Inflammatory macrophage treated with lipopolysaccharide for 1 hour (primary cell): ENCODE measurements at regions not wholly inside any gene's neighbourhood (a gene's known extent, or its start where the extent isn't known, plus 50 kb on each side); places are given as distances from the start of the nearest gene placed in this dataset.

Experiments used
- DNase-seq, 2 donors: peaks; one replicate each; pipeline ENCODE4 v3.0.0-alpha.2; 2020 to 2022

GRCh38 chr18:78587626-78588600 lies 391.7 kb upstream of the SALL3 start:
- DNase-seq, result no peak

GRCh38 chr18:78589916-78590437 lies 389.6 kb upstream of the SALL3 start:
- DNase-seq, result no peak

- DNase-seq, result no peak
These were observed 384.2 kb upstream of the SALL3 start for GRCh38 chr18:78595453-78595852.

DNA sequence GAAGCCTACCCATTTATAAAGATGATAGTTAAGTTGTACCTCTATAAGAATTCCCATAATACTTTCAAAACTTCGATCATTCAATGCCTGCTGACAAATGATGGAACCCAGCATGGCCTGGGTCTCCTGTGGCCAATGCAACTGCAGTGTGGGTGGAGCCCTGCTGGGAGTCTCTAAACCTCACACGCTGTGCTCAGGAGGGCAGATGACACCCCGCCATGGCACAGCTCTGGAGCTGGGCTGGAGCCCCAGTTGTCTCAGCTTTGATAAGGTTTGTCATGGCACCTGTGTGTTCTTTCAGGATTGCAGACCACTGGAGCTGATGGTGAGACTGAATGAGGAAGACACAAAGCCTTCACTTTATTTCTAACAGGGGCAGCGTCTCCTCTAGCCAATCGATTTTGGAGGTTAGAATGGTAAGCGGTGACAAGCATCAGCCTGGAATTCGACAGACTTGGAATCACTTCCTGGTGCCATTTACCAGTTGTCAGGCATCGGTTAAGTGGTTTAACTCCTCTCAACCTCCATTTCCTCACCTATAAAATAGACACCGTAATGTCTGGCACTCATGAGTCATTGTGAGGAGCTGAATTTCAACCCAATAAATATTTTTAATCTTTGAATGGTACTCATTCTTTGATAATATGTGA lies 383.6 kb upstream of the SALL3 start:
- DNase-seq, result no peak

- DNase-seq, result no peak
These were observed 382.7 kb upstream of the SALL3 start for GRCh38 chr18:78596794-78597345.

- DNase-seq, result no peak
These were observed 378.3 kb upstream of the SALL3 start for GRCh38 chr18:78601349-78601748.

DNA sequence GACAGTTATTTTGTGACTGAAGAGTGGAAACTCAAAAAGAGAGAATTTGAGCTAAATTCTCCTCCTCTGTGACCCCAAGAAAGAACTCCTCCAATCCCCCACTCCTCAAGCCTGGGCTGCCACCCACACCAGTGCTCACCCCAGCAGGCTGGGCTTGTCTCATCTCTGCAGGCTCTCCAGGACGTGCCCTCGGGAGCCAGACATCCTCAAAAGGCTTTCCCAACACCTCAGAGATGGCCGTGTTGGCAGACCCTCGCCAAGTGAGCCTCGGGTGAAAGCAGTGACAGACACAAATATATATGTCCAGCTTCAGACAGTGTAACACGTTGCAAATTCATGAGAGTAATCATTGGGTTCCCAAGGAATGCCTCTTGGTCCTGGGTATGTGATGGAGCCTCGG lies 377.7 kb upstream of the SALL3 start:
- no peak for DNase-seq

DNA sequence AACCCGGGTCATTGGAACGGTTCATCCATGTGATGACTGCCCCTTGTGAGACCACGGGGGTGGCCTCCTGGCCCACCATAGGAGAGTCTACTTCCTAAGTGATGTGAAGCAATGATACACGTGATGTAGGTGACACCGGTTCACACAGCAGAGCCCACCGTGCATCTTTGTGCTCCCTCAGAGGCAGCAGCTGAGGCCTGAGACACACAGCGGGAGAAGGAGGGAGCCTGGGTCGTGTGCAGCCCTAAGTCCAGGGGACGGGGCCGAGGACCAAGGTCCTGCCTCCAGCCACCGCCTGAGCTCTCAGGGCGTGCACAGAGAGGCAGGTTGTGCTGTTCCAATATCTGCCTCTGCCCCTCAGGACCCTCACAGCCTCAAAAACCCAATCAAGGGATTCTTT lies 377.2 kb upstream of the SALL3 start:
- no peak for DNase-seq

GRCh38 chr18:78603102-78603983 lies 376.3 kb upstream of the SALL3 start:
- DNase-seq, result no peak

- no peak for DNase-seq
These were observed 374.4 kb upstream of the SALL3 start for GRCh38 chr18:78605255-78605654.

GRCh38 chr18:78607221-78607620 lies 372.4 kb upstream of the SALL3 start:
- no peak for DNase-seq

GRCh38 chr18:78607784-78608183 lies 371.8 kb upstream of the SALL3 start:
- no peak for DNase-seq

DNA sequence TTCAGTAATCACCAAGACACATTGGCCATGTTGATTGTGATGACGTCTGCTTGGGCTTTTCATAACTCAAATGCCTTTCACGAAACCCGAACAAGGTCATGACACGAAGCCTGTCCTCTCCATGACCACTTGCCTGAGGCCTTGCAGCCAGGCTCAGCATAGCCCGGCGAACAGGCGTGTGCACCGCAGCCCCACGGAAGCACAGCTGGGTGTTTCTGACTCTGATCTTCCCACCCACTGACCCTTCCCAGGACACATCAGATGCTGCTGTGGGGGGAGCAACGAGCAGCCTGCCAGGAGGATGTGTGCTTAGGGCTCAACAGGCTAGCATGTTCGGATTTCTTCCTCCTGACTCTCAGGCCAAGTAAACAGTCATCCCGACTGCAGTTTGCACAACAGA lies 369.4 kb upstream of the SALL3 start:
- DNase-seq, result no peak

GRCh38 chr18:78611201-78611800 lies 368.3 kb upstream of the SALL3 start:
- DNase-seq, result no peak

DNA sequence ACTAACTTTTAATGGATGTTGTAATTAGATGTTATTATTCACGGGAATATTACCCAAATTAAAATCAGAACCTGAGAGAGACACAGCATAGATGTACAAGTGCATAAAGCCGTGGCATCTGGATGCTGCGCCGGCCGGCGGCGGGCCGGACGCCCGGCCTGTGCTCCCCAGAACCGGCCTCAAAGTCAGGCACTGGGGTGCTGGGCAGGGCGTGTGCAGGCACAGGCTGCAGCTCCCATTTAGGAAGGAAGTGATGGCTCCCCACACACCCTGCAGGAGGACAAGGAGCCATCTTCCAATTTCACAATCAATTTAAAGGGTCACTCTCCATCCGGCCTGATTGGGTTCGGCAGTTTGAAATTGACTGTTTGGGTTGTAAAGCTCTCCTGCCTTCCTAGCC lies 367.7 kb upstream of the SALL3 start:
- no peak for DNase-seq

DNA sequence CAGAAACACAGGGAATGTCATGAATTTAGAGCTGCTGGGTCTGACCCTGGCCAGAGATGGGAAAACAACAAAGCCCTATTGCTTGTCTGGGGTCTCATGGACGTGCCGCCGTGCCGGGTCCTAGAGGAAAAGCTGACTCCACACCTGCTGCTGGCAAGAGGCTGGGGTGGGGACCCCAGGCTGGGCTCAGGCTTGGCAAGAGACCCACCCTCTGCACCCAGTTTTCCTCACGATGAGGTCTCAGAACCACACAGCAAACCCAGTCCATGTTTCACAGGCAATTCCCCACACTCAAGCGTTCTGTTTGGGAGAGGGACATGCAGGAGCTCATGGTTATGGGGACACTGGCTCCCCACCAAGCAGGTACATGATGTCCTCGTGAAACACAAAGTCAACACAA lies 367.3 kb upstream of the SALL3 start:
- no peak for DNase-seq

- DNase-seq, result no peak
These were observed 366.8 kb upstream of the SALL3 start for GRCh38 chr18:78612801-78613200.

GRCh38 chr18:78618726-78619125 lies 360.9 kb upstream of the SALL3 start:
- DNase-seq, result no peak

- no peak for DNase-seq
These were observed 359.8 kb upstream of the SALL3 start for GRCh38 chr18:78619854-78620253.

DNA sequence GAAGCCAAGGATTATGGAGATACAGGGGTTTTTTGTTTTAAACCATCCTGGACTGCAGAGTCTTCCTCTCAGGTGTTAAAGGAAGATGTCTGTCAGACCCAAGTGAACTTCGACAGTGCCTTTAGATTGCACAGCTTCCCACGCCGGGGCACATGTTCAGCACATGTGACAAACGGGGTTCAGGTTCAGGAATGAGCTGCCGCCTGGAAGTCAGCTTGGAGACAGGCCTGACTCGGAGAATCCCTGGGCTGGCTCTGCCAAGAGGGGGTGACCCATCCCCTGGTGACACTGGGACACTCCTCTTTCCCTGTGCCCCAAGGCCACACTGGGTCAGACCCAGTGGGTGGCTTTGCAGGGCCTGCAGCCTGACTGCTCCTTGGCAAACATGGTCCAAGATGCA lies 359.3 kb upstream of the SALL3 start:
- no peak for DNase-seq

GRCh38 chr18:78621141-78621755 lies 358.4 kb upstream of the SALL3 start:
- DNase-seq, result peak in 1 of 2 donors; percentile 38
